ENCODE measurements at regions not wholly inside any gene's neighbourhood (a gene's known extent, or its start where the extent isn't known, plus 50 kb on each side); places are given as distances from the start of the nearest gene placed in this dataset.

- CTCF ChIA-PET, result no interaction called here
- Histone ChIP-seq H3K27me3 (replicated peaks; ENCODE audit: insufficient read depth, low read depth, low read length, poor library complexity) (no peaks in the 10 kb centered on the region), H3K36me3 (ENCODE audit: insufficient read depth, low read length, poor library complexity, severe bottlenecking) (no peaks in the 10 kb centered on the region), H3K4me1 (ENCODE audit: insufficient read depth, low read length, poor library complexity, severe bottlenecking) (no peaks in the 10 kb centered on the region), H3K27ac (ENCODE audit: low read depth, low read length, poor library complexity, severe bottlenecking) (no peak overlapping the region), H3K9me3 (ENCODE audit: low read depth, low read length, poor library complexity, severe bottlenecking) (peaks cover 6% of the 10 kb centered on the region), H3K4me3 (ENCODE audit: low read depth, low read length, poor library complexity, severe bottlenecking) (no peak overlapping the region)
- TF ChIP-seq CTCF (conservative IDR thresholded peaks at IDR 0.05; ENCODE audit: low read depth, low read length) (no peak), EZH2 (IDR thresholded peaks at IDR 0.05; ENCODE audit: borderline replicate concordance, low read depth, low read length, poor library complexity, severe bottlenecking) (no peak)
- intact Hi-C loops (cut with micrococcal nuclease; ENCODE audit: unreplicated experiment), result no loop called here
- BruUV-seq (replicated peaks), result no TSS peak
- no peak for DNase-seq (ENCODE audit: low spot score)
- POLR2A ChIA-PET (ENCODE audit: low non-redundant PET), result no interaction called here
Measured at GRCh38 chr6:169388395-169389166, 134.9 kb upstream of the THBS2 start.

GRCh38 chr6:169387809-169388383 is 134.2 kb upstream of the THBS2 start:
- H3K4me1 ChIP-seq (ENCODE audit: insufficient read depth, low read length, poor library complexity, severe bottlenecking), result no peaks in the 10 kb centered on the region
- BruUV-seq (replicated peaks), result no TSS peak
- H3K27ac ChIP-seq (ENCODE audit: low read depth, low read length, poor library complexity, severe bottlenecking), result no peak overlapping the region
- CTCF ChIA-PET, result no interaction called here
- intact Hi-C loops (cut with micrococcal nuclease; ENCODE audit: unreplicated experiment), result no loop called here
- no peak overlapping the region for H3K4me3 ChIP-seq (ENCODE audit: low read depth, low read length, poor library complexity, severe bottlenecking)
- peaks cover 6% of the 10 kb centered on the region for H3K9me3 ChIP-seq (ENCODE audit: low read depth, low read length, poor library complexity, severe bottlenecking)
- H3K36me3 ChIP-seq (ENCODE audit: insufficient read depth, low read length, poor library complexity, severe bottlenecking), result no peaks in the 10 kb centered on the region
- POLR2A ChIA-PET (ENCODE audit: low non-redundant PET), result no interaction called here
- H3K27me3 ChIP-seq (replicated peaks; ENCODE audit: insufficient read depth, low read depth, low read length, poor library complexity), result no peaks in the 10 kb centered on the region
- TF ChIP-seq EZH2 (IDR thresholded peaks at IDR 0.05; ENCODE audit: borderline replicate concordance, low read depth, low read length, poor library complexity, severe bottlenecking) (no peak), CTCF (conservative IDR thresholded peaks at IDR 0.05; ENCODE audit: low read depth, low read length) (no peak)
- no peak for DNase-seq (ENCODE audit: low spot score)

GRCh38 chr6:169386411-169387057 is 132.9 kb upstream of the THBS2 start:
- Histone ChIP-seq H3K4me3 (ENCODE audit: low read depth, low read length, poor library complexity, severe bottlenecking) (no peak overlapping the region), H3K27ac (ENCODE audit: low read depth, low read length, poor library complexity, severe bottlenecking) (no peak overlapping the region), H3K9me3 (ENCODE audit: low read depth, low read length, poor library complexity, severe bottlenecking) (peaks cover 4% of the 10 kb centered on the region), H3K4me1 (ENCODE audit: insufficient read depth, low read length, poor library complexity, severe bottlenecking) (no peaks in the 10 kb centered on the region), H3K27me3 (replicated peaks; ENCODE audit: insufficient read depth, low read depth, low read length, poor library complexity) (no peaks in the 10 kb centered on the region), H3K36me3 (ENCODE audit: insufficient read depth, low read length, poor library complexity, severe bottlenecking) (no peaks in the 10 kb centered on the region)
- ChIA-PET POLR2A (ENCODE audit: low non-redundant PET) (no interaction called here), CTCF (no interaction called here)
- intact Hi-C loops (cut with micrococcal nuclease; ENCODE audit: unreplicated experiment), result no loop called here
- BruUV-seq (replicated peaks), result no TSS peak
- TF ChIP-seq CTCF (conservative IDR thresholded peaks at IDR 0.05; ENCODE audit: low read depth, low read length) (no peak), EZH2 (IDR thresholded peaks at IDR 0.05; ENCODE audit: borderline replicate concordance, low read depth, low read length, poor library complexity, severe bottlenecking) (no peak)
- no peak for DNase-seq (ENCODE audit: low spot score)

Data from A673 (cell line).